ENCODE measurements at regions not wholly inside any gene's neighbourhood (a gene's known extent, or its start where the extent isn't known, plus 50 kb on each side); places are given as distances from the start of the nearest gene placed in this dataset.

DNA sequence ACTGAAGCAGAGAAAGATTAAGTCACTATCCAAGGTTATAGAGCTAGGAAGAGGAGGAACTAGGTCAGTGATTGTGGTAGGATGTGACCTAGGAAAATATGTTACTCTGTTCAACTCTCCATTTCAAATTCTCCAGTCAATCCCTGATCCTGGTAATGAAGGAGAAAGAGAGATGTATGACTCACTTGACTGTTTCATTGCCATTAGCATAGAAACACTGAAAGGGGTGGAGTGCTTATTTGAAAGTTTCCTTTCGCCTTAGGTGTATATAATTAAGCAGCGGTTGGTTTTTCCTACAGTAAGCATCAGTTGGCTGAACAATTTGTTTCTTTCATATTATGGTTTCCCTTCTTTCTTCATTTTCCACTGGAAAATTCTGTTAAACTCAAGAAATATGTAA is 198.1 kb upstream of the CSNK1A1L start:
- TF ChIP-seq YY1 (IDR thresholded peaks at IDR 0.05; ENCODE audit: insufficient read depth, insufficient read length): no peak
- no peak for TF ChIP-seq ZNF274 (IDR thresholded peaks at IDR 0.05; ENCODE audit: low read depth, low read length)

Data from NT2/D1 (cell line).